Fibroblast of villous mesenchyme (primary cell): ENCODE measurements at regions not wholly inside any gene's neighbourhood (a gene's known extent, or its start where the extent isn't known, plus 50 kb on each side); places are given as distances from the start of the nearest gene placed in this dataset.

Experiments used
- DNase-seq: peaks from one replicate; pipeline ENCODE4 v3.0.0-alpha.2; 2010; ENCODE audit warnings: low read depth
- H3K4me3 ChIP-seq: 2 replicates; pipeline ENCODE4 v1.5.1; 2011; ENCODE audit warnings: low read depth, mild to moderate bottlenecking, low read length
- CTCF ChIP-seq: IDR thresholded peaks from 2 replicates; pipeline ENCODE4 v1.5.1; 2012; ENCODE audit warnings: low read depth, mild to moderate bottlenecking, low read length; ENCODE audit not compliant: insufficient read depth

DNA sequence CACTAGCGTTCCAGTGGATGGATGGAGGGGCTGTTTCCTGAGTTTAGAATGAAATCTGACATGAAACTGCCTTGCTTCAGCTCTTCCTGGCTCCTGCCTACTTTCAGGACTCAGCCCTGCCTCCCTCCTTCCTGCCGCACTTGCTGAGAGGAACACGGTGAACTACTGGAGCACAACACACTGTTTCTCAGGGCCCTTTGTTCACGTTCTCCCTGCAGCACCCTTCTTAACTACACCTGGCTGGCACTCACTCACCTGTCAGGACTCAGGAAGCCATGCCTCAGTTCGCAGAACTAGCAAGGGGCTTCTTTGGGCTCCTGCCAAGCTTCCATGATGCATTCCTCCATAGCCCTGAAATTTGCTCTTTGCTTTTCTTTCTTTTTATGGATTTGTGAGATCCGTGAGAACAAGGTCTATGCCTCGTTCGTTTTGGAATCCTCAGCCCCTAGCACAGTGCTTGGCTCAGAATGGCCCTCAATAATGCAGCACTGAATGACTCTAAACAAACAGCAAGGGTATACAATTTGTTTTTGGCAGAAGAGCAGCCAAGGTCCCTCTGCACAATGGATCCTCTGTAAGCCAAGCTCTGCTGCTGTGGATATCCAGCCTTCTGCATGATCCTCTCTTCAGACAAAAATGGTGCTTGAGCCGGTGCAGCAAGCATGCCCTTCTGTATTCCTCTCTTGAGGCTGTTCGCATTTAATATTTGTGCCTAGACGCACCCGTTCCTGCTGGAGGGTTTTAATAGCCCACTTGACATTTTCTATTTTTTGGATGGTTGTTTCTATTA lies 357.0 kb downstream of the TSN start:
- TF ChIP-seq CTCF, result no peak
- DNase-seq, result no peak
- no peak overlapping the region for H3K4me3 ChIP-seq

- H3K4me3 ChIP-seq, result no peak overlapping the region
- DNase-seq, result no peak
- no peak for TF ChIP-seq CTCF
Measured at GRCh38 chr2:122114421-122114820, 359.0 kb downstream of the TSN start.

DNA sequence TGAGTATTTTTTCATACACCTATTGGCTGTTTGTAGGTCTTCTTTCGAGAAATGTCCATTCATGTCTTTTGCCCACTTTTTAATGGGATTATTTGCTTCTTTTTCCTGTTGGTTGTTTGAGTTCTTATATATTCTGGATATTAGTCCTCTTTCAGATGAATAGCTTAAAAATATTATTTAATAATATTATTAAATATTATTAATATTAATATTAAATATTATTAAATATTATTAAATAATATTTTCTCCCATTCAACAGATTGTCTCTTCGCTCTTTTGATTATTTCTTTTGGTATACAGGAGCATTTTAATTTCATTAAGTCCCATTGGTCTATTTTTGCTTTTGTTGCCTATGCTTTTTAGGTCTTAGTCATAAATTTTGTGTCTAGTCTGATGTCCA lies 361.9 kb downstream of the TSN start:
- no peak for DNase-seq
- no peak for TF ChIP-seq CTCF
- H3K4me3 ChIP-seq, result no peak overlapping the region

DNA sequence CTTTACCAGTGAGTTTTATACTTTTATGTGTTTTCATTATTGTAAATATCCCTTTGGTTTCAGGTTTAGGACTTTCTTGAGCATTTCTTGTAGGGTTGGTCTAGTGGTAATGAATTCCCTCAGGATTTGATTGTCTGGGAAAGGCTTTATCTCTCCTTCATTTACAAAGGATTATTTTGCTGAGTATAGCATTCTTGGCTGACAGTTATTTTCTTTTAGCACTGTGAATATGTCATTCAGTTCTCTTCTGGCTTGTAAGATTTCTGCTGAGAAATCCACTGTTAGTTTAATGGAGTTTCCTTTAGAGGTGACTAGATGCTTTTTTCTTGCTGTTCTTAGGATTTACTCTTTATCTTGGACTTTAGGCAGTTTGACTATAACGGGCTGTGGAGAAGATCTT lies 373.9 kb downstream of the TSN start:
- TF ChIP-seq CTCF, result no peak
- DNase-seq, result no peak

GRCh38 chr2:122132147-122132691 lies 376.8 kb downstream of the TSN start:
- H3K4me3 ChIP-seq, result no peak overlapping the region
- DNase-seq, result no peak
- no peak for TF ChIP-seq CTCF

More for the DNA sequence above, 373.9 kb downstream of the TSN start:
- H3K4me3 ChIP-seq, result no peak overlapping the region

- no peak overlapping the region for H3K4me3 ChIP-seq
- TF ChIP-seq CTCF, result no peak
- no peak for DNase-seq
Measured at GRCh38 chr2:122135021-122135937, 379.8 kb downstream of the TSN start.
